Peyer's patch (tissue), 4 donors: ENCODE measurements at regions not wholly inside any gene's neighbourhood (a gene's known extent, or its start where the extent isn't known, plus 50 kb on each side); places are given as distances from the start of the nearest gene placed in this dataset.

Source experiments
- CTCF ChIP-seq, 6 experiments: fragments of 450-650 bp in 4 of 6; fragments of 200-600 bp in 2 of 6; sonication (generic) in 1 of 6; IDR thresholded peaks; one replicate each; pipeline ENCODE4 v1.5.1; 2017 to 2019; ENCODE audit warnings: antibody characterized with exemption in 6 of 6, mild to moderate bottlenecking in 3 of 6, moderate library complexity in 1 of 6
- POLR2A ChIP-seq, 2 donors: fragments of 450-650 bp; IDR thresholded peaks; one replicate each; pipeline ENCODE4 v1.5.1; 2017; ENCODE audit warnings: antibody characterized with exemption in 2 of 2, mild to moderate bottlenecking in 2 of 2, moderate library complexity in 2 of 2

DNA sequence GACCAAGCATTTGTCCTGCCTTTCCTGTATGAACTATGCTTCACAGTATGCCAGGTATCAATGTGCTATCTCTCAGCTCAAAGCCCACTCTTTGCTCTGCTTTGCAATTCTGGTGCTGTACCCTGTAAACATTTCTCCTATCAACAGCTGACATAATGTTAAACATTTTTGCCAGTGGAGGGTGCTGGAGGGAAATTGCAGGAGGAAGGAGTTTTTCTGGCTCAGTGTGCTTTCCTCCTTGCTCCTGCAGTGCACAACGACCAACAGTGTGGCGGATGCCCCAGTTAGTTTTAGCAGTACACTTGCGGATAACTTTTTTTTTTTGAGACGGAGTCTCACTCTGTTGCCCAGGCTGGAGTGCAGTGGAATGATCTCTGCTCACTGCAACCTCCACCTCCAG lies 67.1 kb upstream of the PTGFRN start:
- TF ChIP-seq CTCF (IDR thresholded peaks at IDR 0.05) (peak in 2 of 6 experiments; percentile 8 to 30), POLR2A (IDR thresholded peaks at IDR 0.05) (no peak)
